Breast epithelium (tissue), 3 donors: ENCODE measurements at regions not wholly inside any gene's neighbourhood (a gene's known extent, or its start where the extent isn't known, plus 50 kb on each side); places are given as distances from the start of the nearest gene placed in this dataset.

ENCODE experiments used
- CTCF ChIP-seq, 3 donors: fragments of 450-650 bp; IDR thresholded peaks; one replicate each; pipeline ENCODE4 v1.5.1; 2016 to 2017; ENCODE audit warnings: antibody characterized with exemption in 3 of 3, mild to moderate bottlenecking in 3 of 3, moderate library complexity in 3 of 3
- POLR2A ChIP-seq: fragments of 450-650 bp; IDR thresholded peaks from one replicate; pipeline ENCODE4 v1.6.1; 2016; ENCODE audit warnings: antibody characterized with exemption, mild to moderate bottlenecking, moderate library complexity
- POLR2AphosphoS5 ChIP-seq, 3 donors: sonication (generic); formaldehyde crosslinking; IDR thresholded peaks; one replicate each; pipeline ENCODE4 v1.6.1; 2017; ENCODE audit warnings: antibody characterized with exemption in 3 of 3

GRCh38 chr1:195064358-195064757 lies 1543.9 kb downstream of the KCNT2 start:
- TF ChIP-seq CTCF (IDR thresholded peaks at IDR 0.05) (no peak), POLR2A (no peak), POLR2AphosphoS5 (IDR thresholded peaks at IDR 0.05) (no peak)
